Caco-2 (cell line): ENCODE measurements at regions not wholly inside any gene's neighbourhood (a gene's known extent, or its start where the extent isn't known, plus 50 kb on each side); places are given as distances from the start of the nearest gene placed in this dataset.

Experiments
- BruUV-seq: library from RNA; stranded (reverse); fragments of 400-500 nt; replicated peaks from 2 replicates; lab custom pipeline; 2021; lab: Mats Ljungman, UMichigan
- CTCF ChIA-PET: fragments of 300-600 bp; sonication (Branson Sonifier 250); formaldehyde crosslinking; loops from one replicate; lab custom pipeline; 2022; ENCODE audit warnings: antibody characterized with exemption; lab: Charles Lee
- POLR2A ChIA-PET: fragments of 300-600 bp; sonication (Branson Sonifier 250); formaldehyde crosslinking; loops from one replicate; lab custom pipeline; 2022; ENCODE audit warnings: antibody characterized with exemption; lab: Charles Lee
- DNase-seq, 2 experiments: peaks; one replicate each; pipeline versions ENCODE4 v3.0.0 to v3.0.0-alpha.2; 2020 to 2022
- H3K27me3 ChIP-seq: replicated peaks from 2 replicates; pipeline ENCODE4 v1.6.0; 2011; ENCODE audit warnings: low read length; ENCODE audit not compliant: control insufficient read depth, insufficient read depth
- H3K36me3 ChIP-seq: 2 replicates; pipeline ENCODE4 v1.5.1; 2011; ENCODE audit warnings: low read length; ENCODE audit not compliant: control insufficient read depth, insufficient read depth
- H3K4me1 ChIP-seq: fragments of 250-450 bp; sonication (Bioruptor Pico); 2 replicates; pipeline ENCODE4 v1.5.1; 2020; ENCODE audit warnings: mild to moderate bottlenecking
- H3K4me3 ChIP-seq: 2 replicates; pipeline ENCODE4 v1.5.1; 2011; ENCODE audit warnings: low read depth, mild to moderate bottlenecking, control low read depth, low read length
- H3K9me3 ChIP-seq: fragments of 250-450 bp; sonication (Bioruptor Pico); 2 replicates; pipeline ENCODE4 v1.5.1; 2020; ENCODE audit warnings: mild to moderate bottlenecking, moderate library complexity
- H3K27ac Mint-ChIP-seq: one replicate; pipeline ENCODE4 v1.8.0; 2022; ENCODE audit warnings: mixed read lengths; ENCODE audit not compliant: unreplicated experiment
- H3K27me3 Mint-ChIP-seq: one replicate; pipeline ENCODE4 v1.8.0; 2022; ENCODE audit warnings: mixed read lengths; ENCODE audit not compliant: insufficient read depth, unreplicated experiment
- H3K36me3 Mint-ChIP-seq: one replicate; pipeline ENCODE4 v1.8.0; 2022; ENCODE audit warnings: mild to moderate bottlenecking, mixed read lengths; ENCODE audit not compliant: insufficient read depth, unreplicated experiment
- H3K4me1 Mint-ChIP-seq: one replicate; pipeline ENCODE4 v1.8.0; 2022; ENCODE audit warnings: low read depth, mixed read lengths; ENCODE audit not compliant: unreplicated experiment
- H3K4me3 Mint-ChIP-seq: one replicate; pipeline ENCODE4 v1.8.0; 2022; ENCODE audit warnings: mild to moderate bottlenecking, moderate library complexity, mixed read lengths; ENCODE audit not compliant: unreplicated experiment
- H3K9me3 Mint-ChIP-seq: one replicate; pipeline ENCODE4 v1.8.0; 2022; ENCODE audit warnings: mixed read lengths; ENCODE audit not compliant: unreplicated experiment
- CTCF ChIP-seq, 2 experiments: fragments of 200-600 bp in 1 of 2; IDR thresholded peaks; 1 replicate in 1 of 2; 2 replicates in 1 of 2; pipeline versions ENCODE4 v1.5.1 to v1.8.0; 2011 to 2022; ENCODE audit warnings: antibody characterized with exemption in 1 of 2, control low read depth in 1 of 2, inconsistent platforms in 1 of 2, low read depth in 1 of 2, low read length in 1 of 2, mild to moderate bottlenecking in 1 of 2, moderate library complexity in 1 of 2; ENCODE audit not compliant: insufficient read depth in 1 of 2, severe bottlenecking in 1 of 2, unreplicated experiment in 1 of 2
- intact Hi-C: fragments of 100-400 bp; cut with micrococcal nuclease; formaldehyde crosslinking; loops from one replicate; pipeline ENCODE4 v1.10.0; 2022; ENCODE audit not compliant: unreplicated experiment

GRCh38 chr2:198343471-198343870 is 539.1 kb downstream of the PLCL1 start:
- Mint-ChIP-seq H3K36me3 (no peaks in the 10 kb centered on the region), H3K4me1 (no peaks in the 10 kb centered on the region), H3K27me3 (no peaks in the 10 kb centered on the region), H3K4me3 (no peak overlapping the region), H3K9me3 (no peaks in the 10 kb centered on the region), H3K27ac (no peak overlapping the region)
- H3K4me3 ChIP-seq, result no peak overlapping the region
- TF ChIP-seq CTCF (IDR thresholded peaks at IDR 0.05; ENCODE audit: insufficient read depth in 1 of 2, low read depth in 1 of 2, low read length in 1 of 2, severe bottlenecking in 1 of 2, unreplicated experiment in 1 of 2), result no peak
- BruUV-seq, result no TSS peak
- no peaks in the 10 kb centered on the region for H3K9me3 ChIP-seq
- no peaks in the 10 kb centered on the region for H3K4me1 ChIP-seq
- no peaks in the 10 kb centered on the region for H3K36me3 ChIP-seq
- DNase-seq, result no peak
- ChIA-PET POLR2A (no interaction called here), CTCF (no interaction called here)
- intact Hi-C loops, result no loop called here
- no peaks in the 10 kb centered on the region for H3K27me3 ChIP-seq

- Histone ChIP-seq H3K36me3 (no peaks in the 10 kb centered on the region), H3K4me1 (no peaks in the 10 kb centered on the region), H3K4me3 (no peak overlapping the region), H3K27me3 (no peaks in the 10 kb centered on the region), H3K9me3 (no peaks in the 10 kb centered on the region)
- ChIA-PET POLR2A (no interaction called here), CTCF (no interaction called here)
- intact Hi-C loops, result no loop called here
- Mint-ChIP-seq H3K36me3 (no peaks in the 10 kb centered on the region), H3K27ac (no peak overlapping the region), H3K4me1 (no peaks in the 10 kb centered on the region), H3K27me3 (peaks cover 9% of the 10 kb centered on the region), H3K9me3 (no peaks in the 10 kb centered on the region), H3K4me3 (no peak overlapping the region)
- no peak for DNase-seq
- no peak for TF ChIP-seq CTCF (IDR thresholded peaks at IDR 0.05; ENCODE audit: insufficient read depth in 1 of 2, low read depth in 1 of 2, low read length in 1 of 2, severe bottlenecking in 1 of 2, unreplicated experiment in 1 of 2)
- no TSS peak for BruUV-seq
Measured at GRCh38 chr2:198340846-198341245, 536.5 kb downstream of the PLCL1 start.

GRCh38 chr2:198339116-198339515 is 534.7 kb downstream of the PLCL1 start:
- Mint-ChIP-seq H3K4me3 (no peak overlapping the region), H3K9me3 (no peaks in the 10 kb centered on the region), H3K36me3 (no peaks in the 10 kb centered on the region), H3K4me1 (no peaks in the 10 kb centered on the region), H3K27me3 (peaks cover 9% of the 10 kb centered on the region), H3K27ac (no peak overlapping the region)
- POLR2A ChIA-PET, result no interaction called here
- no peak for TF ChIP-seq CTCF (IDR thresholded peaks at IDR 0.05; ENCODE audit: insufficient read depth in 1 of 2, low read depth in 1 of 2, low read length in 1 of 2, severe bottlenecking in 1 of 2, unreplicated experiment in 1 of 2)
- H3K4me1 ChIP-seq, result no peaks in the 10 kb centered on the region
- CTCF ChIA-PET, result no interaction called here
- intact Hi-C loops, result no loop called here
- H3K4me3 ChIP-seq, result no peak overlapping the region
- H3K9me3 ChIP-seq, result no peaks in the 10 kb centered on the region
- no peak for DNase-seq
- H3K36me3 ChIP-seq, result no peaks in the 10 kb centered on the region
- BruUV-seq, result no TSS peak
- no peaks in the 10 kb centered on the region for H3K27me3 ChIP-seq
